Kidney glomerular epithelial cell (primary cell): ENCODE measurements at regions not wholly inside any gene's neighbourhood (a gene's known extent, or its start where the extent isn't known, plus 50 kb on each side); places are given as distances from the start of the nearest gene placed in this dataset.
A peak's percentile ranks its signal among the peaks of the same experiment; 100 is the strongest.
"Not testable (repeated sequence)": the region's sequence is repeated elsewhere in the genome, so short reads cannot be mapped to it uniquely, and the experiment has no call there.

Experiments
- DNase-seq: peaks from one replicate; lab custom pipeline; 2025; lab: John Stamatoyannopoulos, UW

DNA sequence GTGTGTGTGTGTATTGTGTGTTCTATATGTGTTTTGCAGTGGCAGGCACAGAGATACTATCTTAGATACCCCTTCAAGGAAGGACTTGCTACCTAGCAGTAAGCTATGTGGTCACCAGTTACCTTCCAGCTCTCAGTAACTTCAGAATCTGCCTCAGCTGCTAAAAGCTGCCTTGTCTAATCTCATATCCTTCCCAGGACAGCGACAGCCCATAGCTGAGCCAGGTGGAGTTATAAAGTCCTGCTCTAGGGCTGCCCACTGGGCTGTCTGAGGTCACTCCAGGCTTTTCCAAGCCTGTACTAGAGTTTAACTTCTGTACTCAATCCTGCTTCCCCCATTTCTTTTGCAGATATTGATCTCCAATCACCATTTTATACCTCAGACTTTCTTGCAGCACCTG is 942.6 kb downstream of the GALC start:
- DNase-seq, result no peak

DNA sequence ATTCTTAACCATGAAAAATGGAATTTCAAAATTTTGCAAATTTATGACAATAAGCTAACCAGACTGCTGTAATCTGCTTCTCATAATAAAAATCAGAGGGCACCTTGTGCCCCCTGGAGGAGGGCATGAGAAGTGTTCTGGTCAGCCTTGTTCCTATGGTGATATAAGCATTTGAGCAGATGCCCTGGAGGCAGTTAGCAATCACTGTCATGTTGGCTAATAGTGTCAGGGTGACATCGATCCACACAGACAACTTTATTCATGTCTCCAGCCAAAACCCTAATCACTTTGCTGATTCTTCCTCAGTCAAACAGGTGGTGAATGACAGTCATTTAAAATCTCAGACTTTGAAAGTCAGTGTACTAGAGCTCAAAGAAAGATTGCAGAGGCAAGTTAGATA is 943.0 kb downstream of the GALC start:
- peak; percentile 5 for DNase-seq

DNA sequence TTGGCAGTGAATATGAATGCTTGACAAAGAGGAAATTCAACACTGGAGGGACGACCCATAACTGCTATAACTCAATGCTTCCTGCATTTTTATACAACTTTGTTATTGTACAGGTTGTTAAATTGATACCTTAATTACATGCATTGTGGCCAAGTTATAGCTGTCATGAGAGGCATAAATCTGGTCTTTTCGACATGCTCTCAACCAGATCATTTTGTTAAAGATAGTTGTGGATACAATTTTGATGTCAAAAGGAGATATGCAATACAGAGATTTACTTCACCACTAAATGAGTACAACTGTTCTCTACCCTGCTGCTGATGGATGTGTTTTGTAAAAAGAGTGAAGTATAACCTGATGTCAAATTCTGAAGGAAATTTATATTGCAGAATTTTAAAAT is 946.0 kb downstream of the GALC start:
- DNase-seq, result no peak

DNA sequence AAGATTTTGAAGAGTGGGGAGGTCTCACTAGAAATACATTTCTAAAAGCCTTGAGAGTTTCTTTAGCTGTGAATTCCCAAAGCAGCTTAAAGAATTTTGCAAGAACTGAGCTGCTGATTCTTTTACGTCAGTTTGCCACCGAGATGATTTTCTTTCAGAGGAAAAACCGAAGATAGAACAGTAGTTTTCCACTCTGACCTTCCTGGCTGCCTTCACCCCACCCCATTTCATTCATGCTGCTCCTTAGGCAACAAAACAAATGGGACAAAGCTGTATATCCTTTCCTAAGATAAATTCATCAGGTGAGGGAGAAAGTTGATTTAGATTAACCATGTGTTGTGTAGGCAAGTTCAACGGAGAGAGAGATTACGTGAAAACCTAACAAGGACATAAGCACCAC is 947.0 kb downstream of the GALC start:
- DNase-seq, result no peak

DNA sequence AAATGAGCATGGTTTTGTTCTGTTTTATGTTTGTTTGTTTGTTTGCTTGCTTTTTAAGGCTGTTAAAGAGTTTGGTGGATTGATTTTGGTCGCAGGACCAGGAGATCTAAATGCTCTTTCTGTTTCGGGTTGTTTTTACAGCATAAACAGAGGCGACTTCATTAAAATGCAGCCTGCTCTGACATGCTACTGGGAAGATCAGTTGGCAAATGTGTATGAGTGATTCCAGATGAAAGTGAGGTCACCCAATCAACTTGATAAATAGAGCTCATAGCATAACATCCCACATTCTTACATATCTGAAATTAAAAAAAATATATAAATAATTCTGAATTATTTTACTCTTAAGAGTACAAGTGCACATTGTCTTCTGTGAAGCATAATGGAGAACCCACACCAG is 947.7 kb downstream of the GALC start:
- DNase-seq, result no peak

DNA sequence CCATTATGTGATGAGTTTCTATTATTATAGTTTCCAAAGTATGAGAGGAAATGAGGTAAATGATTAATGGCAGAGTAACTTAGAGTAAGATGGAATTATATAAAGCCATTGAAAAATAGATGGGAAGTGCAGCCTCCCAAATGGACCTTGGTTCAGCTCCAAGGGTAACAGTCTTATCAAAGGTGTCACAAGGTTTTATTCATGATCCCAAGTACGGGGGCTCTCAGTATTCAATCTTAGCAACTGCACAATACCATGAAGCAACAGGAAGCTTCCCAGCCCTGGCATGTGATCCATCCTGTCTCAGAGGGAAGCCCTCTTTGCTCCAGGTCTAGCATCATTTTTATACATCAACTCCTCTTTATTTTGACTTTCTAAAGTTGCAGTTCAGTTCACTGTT is 948.2 kb downstream of the GALC start:
- peak; percentile 83 for DNase-seq

DNA sequence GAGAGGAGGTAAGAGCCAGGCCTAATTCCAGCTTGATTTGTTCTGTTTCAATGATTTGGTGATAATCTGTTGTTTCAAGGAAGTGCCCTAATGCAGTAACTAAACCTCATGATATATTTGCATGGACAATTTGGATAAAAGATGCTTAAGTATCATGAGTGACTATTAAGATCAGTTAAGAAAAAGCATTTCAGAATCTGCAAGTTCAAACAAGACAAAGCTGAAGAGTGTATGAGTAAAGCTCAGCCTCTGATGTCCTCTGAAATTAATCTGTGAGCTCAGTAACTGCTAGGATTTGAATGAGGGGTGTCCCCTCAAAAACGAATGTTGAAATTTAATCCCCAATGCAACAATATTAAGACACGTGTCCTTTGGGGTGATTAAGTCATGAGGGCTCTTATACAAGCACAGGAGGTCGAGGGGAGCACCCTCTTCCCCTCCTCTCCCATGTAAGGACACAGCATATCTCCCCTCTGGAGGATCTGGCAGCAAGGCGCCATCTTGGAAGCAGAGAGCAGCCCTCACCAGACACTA is 949.2 kb downstream of the GALC start:
- DNase-seq, result no peak

DNA sequence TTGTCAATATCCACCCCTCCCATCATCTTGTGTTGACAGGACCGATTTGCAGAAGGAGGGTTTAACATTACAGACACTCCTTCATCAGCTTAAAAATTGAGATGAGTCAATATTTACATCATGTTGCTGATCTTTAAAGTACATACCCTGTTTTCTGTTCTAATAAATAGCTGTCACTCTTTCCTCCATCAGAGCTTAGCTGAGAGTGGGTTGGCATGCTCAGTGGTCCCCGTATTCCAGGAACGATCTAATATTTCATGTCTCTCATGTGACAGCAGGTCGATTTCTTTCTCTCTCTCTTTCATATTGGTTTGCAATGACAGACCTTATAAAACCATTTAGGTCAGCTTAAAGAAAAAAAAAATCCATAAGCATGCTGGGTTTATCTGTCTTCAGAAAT is 950.6 kb downstream of the GALC start:
- DNase-seq, result no peak

DNA sequence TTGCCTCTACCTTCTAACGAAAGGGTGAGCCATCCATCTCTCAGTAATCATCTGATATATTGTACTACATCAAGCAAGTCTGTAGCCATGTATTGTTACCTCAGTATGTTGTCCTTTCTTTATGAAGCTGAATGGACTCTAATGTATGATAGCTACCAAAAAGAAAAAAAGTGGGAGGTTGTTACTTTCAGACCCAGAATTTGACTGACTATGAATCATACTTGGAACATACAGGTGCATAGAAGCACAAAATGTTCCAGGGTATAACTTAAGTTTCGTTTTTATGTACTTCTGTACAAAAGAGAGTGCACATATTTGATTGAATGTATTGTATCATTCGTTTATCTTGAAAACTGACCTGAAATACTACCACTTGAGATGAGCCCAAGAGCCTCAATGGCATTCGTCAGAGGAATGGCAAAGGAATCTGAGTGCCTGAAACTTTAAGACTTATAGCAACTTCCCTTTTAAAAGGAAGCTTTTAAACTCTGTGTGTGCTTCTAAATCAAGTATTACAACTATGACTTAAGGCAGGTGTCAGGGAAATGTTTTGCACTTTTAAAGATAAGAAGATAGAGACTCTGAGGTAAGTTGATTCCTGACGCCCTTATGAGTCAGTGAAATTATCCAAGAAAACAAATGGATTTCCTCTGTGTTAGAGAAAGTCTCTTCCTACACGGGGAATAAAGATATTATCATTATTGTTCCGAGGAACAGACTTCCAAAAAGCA is 951.5 kb downstream of the GALC start:
- no peak for DNase-seq

DNA sequence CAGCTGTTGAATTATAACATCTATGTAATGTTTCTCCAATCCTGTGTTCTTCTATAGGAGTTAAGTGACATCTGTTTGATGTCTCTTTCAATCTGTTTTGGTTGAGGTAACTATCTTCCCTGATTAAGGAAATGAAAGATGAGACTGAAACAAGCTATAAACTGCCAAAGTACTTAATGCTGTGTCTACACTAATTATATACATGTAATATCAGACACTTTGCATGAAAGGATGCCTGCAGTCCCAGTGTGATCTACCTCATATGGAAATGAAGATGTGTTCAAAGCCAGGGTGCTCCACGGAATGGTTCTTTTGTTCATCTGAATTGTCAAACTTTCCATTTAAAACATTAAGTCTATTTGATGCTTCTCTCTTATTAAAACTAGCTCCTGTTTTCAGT is 958.3 kb downstream of the GALC start:
- no peak for DNase-seq

DNA sequence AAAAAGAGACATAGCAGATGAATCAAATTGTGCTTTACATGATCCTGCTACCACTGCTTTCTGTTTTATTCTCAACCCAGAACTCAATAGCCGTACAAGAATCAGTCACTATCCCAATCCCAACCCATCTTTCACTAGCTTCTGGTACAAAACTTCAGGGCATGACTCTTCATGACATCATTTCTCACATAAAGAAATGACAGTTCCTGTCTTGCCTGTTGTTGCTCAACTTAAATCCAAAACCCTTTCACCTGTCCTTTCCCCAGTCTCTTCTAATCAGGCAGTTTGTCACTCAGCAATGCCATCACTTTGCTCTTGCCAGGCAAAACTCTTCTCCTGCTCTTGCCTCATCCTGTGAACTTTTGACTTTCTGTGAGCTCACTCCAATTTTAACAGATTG is 962.8 kb downstream of the GALC start:
- DNase-seq, result no peak

DNA sequence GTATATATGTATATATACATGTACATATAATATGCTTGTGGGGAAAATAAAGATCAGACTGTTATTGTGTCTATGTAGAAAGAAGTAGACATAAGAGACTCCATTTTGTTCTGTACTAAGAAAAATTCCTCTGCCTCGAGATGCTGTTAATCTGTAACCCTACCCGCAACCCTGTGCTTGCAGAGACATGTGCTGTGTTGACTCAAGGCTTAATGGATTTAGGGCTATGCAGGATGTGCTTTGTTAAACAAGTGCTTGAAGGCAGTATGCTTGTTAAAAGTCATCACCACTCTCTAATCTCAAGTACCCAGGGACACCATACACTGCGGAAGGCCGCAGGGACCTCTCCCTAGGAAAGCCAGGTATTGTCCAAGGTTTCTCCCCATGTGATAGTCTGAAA is 972.9 kb downstream of the GALC start:
- DNase-seq, result not testable (repeated sequence)

DNA sequence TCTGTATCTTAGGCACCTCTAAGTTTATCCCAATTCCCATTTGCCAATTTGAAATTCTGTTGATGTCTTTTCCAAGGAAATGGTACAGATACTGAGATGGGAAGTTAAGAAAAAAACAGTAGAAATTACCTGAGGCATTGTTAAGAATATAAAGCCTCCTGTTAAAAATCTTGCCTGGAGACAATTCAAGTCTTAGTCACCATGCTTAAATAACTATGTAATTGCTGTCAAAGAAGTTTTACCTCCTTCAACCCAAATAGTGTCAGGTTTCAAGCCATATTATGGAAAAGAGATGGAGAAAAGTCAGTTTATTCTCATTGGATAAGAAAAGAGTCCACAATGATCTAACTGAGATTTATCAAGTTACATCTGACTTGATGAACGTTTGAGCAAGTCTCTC is 974.7 kb downstream of the GALC start:
- no peak for DNase-seq

DNA sequence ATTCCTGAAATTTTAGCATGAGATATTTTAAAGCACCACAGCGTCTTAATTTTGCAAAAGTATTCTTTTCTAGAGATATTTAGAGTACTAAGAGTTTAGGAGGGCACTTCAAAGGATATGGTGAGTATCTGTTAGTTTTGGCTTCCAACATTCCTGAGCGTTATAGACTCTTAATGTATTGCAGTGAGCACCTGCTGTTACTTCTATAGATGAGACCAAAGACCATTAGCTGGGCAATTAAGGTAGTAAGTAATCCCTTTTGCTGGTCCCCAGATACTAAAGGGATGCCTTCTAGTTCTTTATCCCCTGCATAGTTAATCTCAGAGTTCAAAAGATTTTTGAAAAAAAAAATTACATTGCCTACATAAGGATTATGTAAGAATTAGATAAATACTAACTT is 975.6 kb downstream of the GALC start:
- DNase-seq, result no peak

DNA sequence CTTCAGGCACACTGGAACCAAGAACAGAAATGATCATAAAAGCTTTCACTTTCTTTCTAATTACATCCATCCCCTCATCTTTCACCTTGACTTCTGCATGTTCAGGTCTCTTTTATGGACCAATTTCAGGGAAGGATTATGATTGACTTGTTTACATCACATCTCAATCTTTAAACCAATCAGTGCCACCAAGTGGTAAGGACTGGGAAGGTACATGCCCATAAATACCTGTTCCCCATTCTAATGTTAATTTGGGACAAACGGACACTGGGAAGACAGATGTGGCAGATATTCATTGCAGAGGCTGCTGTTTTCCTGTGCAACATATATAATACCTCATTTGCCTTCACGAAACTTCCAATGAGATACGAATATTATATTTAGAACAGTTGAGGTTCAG is 978.1 kb downstream of the GALC start:
- DNase-seq, result no peak

DNA sequence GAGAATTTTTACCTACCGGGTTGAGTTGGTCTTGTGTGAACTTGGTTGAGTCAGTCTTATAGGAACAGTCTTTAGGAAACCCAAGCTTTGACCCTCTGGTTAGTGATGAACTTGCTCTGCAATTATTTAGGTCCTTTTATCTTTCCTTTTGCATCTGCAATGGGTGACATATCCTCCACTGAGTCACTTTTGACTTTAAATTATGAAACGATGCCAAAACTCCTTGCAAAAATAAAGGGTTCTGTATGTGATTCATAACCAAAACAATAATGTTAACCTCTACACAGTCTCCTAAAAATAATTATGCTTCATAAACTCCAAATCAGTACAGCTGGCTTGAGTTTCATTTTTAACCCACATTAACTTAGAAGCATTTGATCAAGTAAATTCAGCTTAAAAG is 979.4 kb downstream of the GALC start:
- peak; percentile 66 for DNase-seq

DNA sequence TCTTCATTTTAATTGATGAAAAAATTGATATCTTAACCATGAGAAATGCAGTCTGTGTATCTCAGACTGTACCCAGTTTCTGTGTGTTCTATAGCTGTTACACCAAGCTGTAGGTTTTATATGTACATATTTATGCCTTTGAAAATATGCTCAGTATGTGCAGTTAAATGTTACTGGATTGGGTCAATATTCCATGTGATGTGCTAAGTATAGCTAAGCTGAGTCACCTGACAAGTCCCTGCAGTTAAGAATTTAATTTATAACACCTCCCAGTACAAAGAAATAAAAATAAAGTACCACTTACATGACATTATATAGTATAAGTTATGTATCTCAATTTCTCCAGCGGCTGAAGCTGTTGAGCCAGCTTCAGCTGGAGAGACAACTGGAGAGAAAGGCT is 984.0 kb downstream of the GALC start:
- DNase-seq, result no peak

DNA sequence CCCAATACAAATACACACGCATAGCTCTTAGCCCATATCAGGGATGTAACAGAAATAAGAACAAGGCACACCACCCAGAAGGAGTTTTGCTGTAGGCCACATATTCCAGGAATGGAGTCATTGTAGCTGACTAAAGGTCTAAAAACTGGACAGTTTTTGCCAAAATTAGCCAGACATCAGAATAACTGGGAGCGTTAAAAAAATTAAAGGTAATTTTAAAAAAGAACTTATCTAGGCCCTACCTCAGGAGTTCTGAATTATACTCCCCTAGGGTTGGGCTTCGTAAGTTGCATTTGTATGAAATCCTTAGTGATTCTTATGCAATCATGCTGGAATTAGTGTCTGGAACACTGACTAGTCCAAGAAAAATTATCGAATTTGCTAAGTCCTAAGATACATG is 987.7 kb downstream of the GALC start:
- no peak for DNase-seq

DNA sequence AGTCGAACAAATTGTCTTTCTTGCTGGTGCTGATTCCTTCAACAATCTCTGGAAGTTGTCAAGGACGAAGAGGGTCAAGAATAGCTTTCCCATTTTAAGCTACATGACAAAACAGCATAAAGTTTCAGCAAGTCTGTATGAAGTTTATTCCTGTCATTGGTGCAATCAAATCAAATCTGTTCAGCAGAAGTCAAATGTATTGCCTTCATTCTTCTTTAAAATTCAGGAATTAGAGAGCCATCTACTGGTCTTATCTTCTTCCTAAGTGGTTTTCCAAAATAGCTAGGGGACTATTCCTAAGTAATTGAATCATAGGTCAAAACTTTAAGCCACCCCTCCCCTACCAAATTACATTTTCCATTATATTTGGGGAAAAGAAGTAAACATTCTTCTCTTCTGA is 990.2 kb downstream of the GALC start:
- no peak for DNase-seq

DNA sequence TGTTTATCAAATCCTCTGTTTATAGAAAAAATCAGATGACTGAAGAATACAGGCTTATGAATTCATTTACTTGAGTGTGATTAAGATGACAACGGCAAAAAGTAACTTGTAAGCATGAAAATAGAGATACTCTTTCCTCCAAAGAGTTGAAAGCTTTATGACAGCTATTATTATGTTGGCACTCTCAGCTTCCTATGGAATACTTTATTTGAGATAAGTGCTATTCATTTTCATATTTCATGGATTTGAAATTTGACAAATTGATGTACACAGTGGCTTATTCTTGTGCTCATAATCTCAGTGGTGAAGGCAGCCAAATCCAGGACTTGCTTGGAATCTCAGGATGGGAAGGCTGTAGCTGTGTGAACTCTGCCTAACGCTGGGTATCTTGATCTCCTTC is 991.6 kb downstream of the GALC start:
- no peak for DNase-seq

DNA sequence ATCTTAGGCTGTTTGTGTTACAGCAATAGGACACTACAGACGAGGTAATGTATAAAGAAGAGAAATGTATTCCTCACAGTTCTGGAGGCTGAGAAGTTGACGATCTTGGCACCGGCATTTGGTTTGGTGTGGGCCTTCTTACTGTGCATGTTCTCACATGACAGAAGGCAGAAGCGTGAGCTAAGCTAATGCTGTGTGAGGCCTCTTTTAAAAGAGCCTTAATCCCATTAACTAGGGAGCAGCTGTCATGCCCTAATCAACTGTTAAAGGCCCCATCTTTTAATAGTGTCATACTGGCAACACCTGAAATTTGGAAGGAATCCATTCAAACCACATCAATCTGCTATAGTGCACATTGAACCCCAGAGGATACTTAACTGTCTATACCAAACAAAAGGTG is 992.9 kb downstream of the GALC start:
- no peak for DNase-seq

DNA sequence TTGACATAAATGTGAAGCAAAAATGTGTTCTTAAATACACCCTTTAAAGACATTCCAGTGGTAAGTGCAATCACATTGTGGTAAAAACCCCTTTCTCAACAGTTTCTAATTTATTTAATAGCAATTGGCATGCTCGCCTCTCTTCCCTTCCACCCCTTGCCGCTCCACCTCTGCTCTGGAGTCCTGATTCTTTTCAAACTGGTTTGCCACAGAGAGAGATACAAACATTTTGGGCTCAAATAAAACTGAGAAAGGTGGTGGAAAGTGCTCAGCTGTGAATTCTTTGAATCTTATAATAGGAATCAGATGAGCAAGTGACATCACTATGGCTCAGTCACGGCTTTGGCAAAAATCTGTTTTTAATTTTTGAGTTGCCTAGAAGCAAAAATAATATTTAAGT is 993.9 kb downstream of the GALC start:
- no peak for DNase-seq

DNA sequence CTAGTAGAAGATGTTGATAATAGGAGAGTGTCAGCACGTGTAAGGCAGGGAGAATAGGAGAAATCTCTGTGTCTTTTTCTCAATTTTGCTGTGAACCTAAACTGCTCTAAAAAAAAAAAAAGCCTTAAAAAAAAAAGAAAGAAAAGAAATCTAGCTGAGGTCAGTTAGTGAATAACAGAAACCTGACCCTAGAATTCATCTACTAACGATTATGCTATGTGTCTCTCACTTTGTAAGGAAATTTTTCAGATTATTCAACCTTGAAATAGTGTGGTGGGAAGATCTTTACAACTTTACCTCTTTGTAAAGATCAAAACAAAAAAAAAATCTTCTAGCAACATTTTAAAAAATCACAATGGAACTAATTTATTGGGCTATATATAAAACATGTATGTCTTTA is 995.7 kb downstream of the GALC start:
- DNase-seq, result peak; percentile 62

DNA sequence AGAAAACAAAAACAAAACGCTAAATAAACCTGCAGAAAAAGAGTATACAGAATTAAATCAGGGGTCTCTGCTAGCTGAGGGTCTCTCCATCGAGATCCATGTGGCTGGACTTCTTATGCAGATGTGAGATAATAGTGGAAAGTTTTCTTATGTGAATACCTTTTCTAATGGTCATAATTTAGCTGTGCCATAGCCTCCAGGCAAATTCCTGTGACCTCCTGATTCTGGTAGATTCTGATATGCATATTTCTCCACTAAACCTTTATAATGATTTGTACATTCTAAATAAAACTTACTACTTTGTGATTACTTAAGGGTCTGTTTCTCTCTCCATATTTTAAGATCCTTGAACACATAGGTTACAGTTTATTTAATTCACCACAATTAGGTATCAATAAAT is 1002.6 kb downstream of the GALC start:
- DNase-seq, result no peak
